Gastroesophageal sphincter (tissue), 4 donors: ENCODE measurements at regions not wholly inside any gene's neighbourhood (a gene's known extent, or its start where the extent isn't known, plus 50 kb on each side); places are given as distances from the start of the nearest gene placed in this dataset.

ENCODE experiments used
- ATAC-seq: fragments of 150-250 bp; one replicate; pipeline ENCODE4 v1.9.1; 2016; ENCODE audit warnings: mild to moderate bottlenecking, moderate library complexity
- H3K27ac ChIP-seq, 4 donors: fragments of 200-600 bp; sonication (generic) in 3 of 4; 1 replicate in 3 of 4; 2 replicates in 1 of 4; pipeline ENCODE4 v1.5.1; 2016 to 2019
- H3K27me3 ChIP-seq: fragments of 200-600 bp; sonication (generic); one replicate; pipeline ENCODE4 v1.5.1; 2019
- H3K36me3 ChIP-seq, 2 donors: fragments of 200-600 bp; sonication (generic); one replicate each; pipeline ENCODE4 v1.5.1; 2019; ENCODE audit warnings: control low read depth in 1 of 2
- H3K4me1 ChIP-seq, 3 donors: fragments of 200-600 bp; sonication (generic); 1 replicate in 2 of 3; 2 replicates in 1 of 3; pipeline ENCODE4 v1.5.1; 2016 to 2019; ENCODE audit warnings: control low read depth in 2 of 3
- H3K4me3 ChIP-seq, 2 donors: fragments of 200-600 bp; sonication (generic); one replicate each; pipeline ENCODE4 v1.5.1; 2019; ENCODE audit warnings: mild to moderate bottlenecking in 1 of 2, moderate library complexity in 1 of 2
- H3K9me3 ChIP-seq, 3 donors: fragments of 200-600 bp; sonication (generic); one replicate each; pipeline ENCODE4 v1.5.1; 2017 to 2019; ENCODE audit warnings: control low read depth in 2 of 3
- EP300 ChIP-seq: sonication (generic); formaldehyde crosslinking; IDR thresholded peaks from one replicate; pipeline ENCODE4 v1.6.1; 2017; ENCODE audit warnings: antibody characterized with exemption, mild to moderate bottlenecking
- POLR2A ChIP-seq, 2 donors: fragments of 450-650 bp; IDR thresholded peaks; one replicate each; pipeline ENCODE4 v1.6.1; 2017; ENCODE audit warnings: antibody characterized with exemption in 2 of 2, mild to moderate bottlenecking in 2 of 2, moderate library complexity in 1 of 2
- POLR2AphosphoS5 ChIP-seq: sonication (generic); formaldehyde crosslinking; IDR thresholded peaks from one replicate; pipeline ENCODE4 v1.6.1; 2017; ENCODE audit warnings: antibody characterized with exemption
- WGBS, 2 donors: methylation state at CpG; one replicate each; pipeline ENCODE4 v1.1.5; 2018; ENCODE audit warnings: low coverage in 1 of 2; 5-methylcytosine and 5-hydroxymethylcytosine counted together
- TF ChIP-seq, protein P1 (sequence below), 4 experiments: fragments of 200-600 bp in 2 of 4; fragments of 450-650 bp in 2 of 4; sonication (generic) in 1 of 4; IDR thresholded peaks; one replicate each; pipeline ENCODE4 v1.5.1; 2017 to 2019; ENCODE audit warnings: antibody characterized with exemption in 4 of 4, mild to moderate bottlenecking in 2 of 4, moderate library complexity in 2 of 4

DNA sequence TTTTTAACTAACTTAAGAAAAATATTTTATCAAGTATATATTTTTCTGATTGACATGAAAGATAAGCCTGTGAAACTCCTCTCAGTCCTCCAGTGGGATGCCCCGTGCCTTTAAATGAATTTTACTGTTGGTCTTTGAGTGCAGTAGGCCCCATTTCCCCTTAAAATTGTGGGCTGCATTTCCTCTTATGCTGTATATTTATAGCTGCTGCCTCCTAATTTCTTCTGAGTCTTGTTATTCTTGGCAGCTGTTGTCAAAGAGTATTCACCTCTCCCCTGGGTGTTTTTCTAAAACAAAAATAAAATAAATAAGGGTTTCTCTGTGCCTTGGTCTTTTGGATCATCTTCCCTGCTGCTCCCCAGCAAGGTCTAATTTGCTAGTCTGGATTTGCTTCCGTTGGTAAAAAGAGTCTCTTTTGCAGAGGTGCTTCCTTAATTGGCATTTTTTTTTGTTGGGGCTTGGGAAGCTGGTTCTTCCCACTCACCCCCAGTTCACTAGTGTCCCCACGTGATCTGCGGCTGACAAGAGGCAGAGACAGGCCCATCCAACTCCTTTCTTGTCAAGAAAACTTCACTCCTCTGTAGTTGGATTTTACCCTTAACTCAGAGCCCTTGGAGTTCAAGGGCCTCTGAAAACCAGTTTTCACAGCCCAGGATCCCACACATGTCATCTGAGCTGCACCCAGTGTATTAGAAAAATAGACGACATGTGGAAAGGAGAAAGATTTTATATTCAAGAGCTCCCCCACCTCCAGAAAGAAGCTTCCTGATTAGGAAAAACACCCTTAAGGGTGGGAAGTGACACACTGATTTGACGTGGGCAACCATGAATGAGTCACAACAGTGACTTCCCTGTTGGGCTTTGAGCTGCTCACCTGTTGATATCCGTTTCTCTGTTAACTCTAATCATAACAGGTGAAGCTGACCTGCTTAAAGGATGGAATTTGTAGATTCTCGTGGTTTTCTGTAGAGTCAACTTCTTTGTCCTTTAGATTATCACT lies 431.5 kb downstream of the DCDC2C start:
- peaks cover 0 to 25% (median 0%) of the 10 kb centered on the region in 3 donors for H3K9me3 ChIP-seq
- H3K36me3 ChIP-seq = no peaks in the 10 kb centered on the region
- H3K27ac ChIP-seq = no peak overlapping the region
- no peak for TF ChIP-seq EP300
- TF ChIP-seq, protein P1, sequence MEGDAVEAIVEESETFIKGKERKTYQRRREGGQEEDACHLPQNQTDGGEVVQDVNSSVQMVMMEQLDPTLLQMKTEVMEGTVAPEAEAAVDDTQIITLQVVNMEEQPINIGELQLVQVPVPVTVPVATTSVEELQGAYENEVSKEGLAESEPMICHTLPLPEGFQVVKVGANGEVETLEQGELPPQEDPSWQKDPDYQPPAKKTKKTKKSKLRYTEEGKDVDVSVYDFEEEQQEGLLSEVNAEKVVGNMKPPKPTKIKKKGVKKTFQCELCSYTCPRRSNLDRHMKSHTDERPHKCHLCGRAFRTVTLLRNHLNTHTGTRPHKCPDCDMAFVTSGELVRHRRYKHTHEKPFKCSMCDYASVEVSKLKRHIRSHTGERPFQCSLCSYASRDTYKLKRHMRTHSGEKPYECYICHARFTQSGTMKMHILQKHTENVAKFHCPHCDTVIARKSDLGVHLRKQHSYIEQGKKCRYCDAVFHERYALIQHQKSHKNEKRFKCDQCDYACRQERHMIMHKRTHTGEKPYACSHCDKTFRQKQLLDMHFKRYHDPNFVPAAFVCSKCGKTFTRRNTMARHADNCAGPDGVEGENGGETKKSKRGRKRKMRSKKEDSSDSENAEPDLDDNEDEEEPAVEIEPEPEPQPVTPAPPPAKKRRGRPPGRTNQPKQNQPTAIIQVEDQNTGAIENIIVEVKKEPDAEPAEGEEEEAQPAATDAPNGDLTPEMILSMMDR (IDR thresholded peaks at IDR 0.05) = no peak
- 55 to 70% methylated on average over 7 to 8 of the region's 8 CpGs for WGBS, 2 donors
- H3K27me3 ChIP-seq = no peaks in the 10 kb centered on the region
- no peaks in the 10 kb centered on the region for H3K4me1 ChIP-seq
- ATAC-seq = no peak
- no peak overlapping the region for H3K4me3 ChIP-seq

DNA sequence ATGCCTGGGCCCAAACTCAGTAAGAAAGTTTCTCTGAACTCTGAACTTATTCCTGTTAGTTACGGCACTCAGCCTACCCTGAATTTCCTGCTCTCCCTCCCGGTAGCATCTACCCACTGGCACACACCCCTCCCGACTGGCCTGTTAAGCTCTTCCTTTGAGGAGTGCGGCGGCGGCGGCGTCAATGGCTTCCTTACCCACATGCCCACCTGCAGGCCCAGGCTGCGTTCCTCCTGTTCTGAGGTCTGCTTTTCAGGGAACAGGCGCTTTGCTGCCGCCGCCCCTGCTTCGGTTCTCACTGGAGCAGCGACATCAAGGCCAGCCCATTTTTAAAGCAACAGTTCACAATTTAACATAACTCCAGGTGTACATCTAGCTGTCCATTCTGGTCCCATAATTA lies 432.4 kb downstream of the DCDC2C start:
- ATAC-seq = no peak
- Histone ChIP-seq H3K27ac (no peak overlapping the region), H3K36me3 (no peaks in the 10 kb centered on the region), H3K27me3 (no peaks in the 10 kb centered on the region), H3K9me3 (peaks cover 0 to 17% (median 0%) of the 10 kb centered on the region in 3 donors), H3K4me3 (no peak overlapping the region), H3K4me1 (no peaks in the 10 kb centered on the region)
- TF ChIP-seq POLR2AphosphoS5 (no peak), EP300 (no peak), POLR2A (IDR thresholded peaks at IDR 0.05) (no peak)
- TF ChIP-seq, protein P1 (IDR thresholded peaks at IDR 0.05) = no peak
- WGBS, 2 donors = 88 to 91% methylated on average over 9 to 11 of the region's 14 CpGs

DNA sequence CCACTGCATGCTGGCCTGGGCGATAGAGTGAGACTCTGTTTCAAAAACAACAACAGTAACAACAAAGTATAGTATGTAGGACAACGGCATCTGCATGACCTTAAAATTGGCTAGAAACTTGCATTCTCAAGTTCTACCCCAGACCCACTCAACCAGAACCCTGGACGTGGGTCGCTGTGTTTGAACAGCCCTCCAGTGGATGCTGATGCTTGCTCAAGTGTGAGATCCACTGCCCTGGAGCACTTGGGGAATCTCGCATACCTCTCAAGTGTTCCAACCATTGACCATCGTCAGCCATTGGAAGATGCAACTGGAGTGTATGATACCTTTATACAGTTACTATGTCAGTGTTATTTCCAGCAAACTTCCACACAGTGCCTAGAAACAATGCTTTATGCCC lies 435.9 kb downstream of the DCDC2C start:
- WGBS, 2 donors = 81 to 83% methylated on average over 4 to 6 of the region's 6 CpGs
- Histone ChIP-seq H3K4me3 (no peak overlapping the region), H3K36me3 (no peaks in the 10 kb centered on the region), H3K9me3 (no peaks in the 10 kb centered on the region), H3K27me3 (no peaks in the 10 kb centered on the region), H3K27ac (no peak overlapping the region), H3K4me1 (no peaks in the 10 kb centered on the region)
- no peak for TF ChIP-seq POLR2AphosphoS5
- TF ChIP-seq, protein P1 (IDR thresholded peaks at IDR 0.05) = no peak
- TF ChIP-seq POLR2A (IDR thresholded peaks at IDR 0.05) = no peak
- TF ChIP-seq EP300 = no peak
- ATAC-seq = no peak

DNA sequence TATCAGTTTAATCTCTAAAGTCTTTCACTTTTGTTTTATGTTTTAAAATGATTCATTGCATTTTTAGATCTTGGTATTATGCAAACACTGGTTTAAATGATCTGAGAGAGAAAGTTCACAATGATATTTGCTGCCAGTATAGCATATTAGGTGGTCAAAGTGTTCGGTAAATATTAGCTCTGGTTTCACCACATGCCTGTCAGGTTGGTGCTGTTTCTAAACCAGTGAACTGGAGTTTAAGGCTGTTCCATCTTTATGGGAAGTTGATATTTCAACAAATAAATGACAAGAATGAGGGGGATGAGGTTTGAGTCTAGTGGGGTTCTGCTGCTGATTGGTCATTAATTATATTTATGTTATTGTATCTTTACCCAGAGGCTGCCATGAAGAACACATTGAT lies 436.4 kb downstream of the DCDC2C start:
- 13 to 67% methylated on average over 1 of the region's 1 CpG for WGBS, 2 donors
- no peak for ATAC-seq

More for the DNA sequence above, 436.4 kb downstream of the DCDC2C start:
- no peaks in the 10 kb centered on the region for H3K36me3 ChIP-seq
- no peaks in the 10 kb centered on the region for H3K27me3 ChIP-seq
- TF ChIP-seq, protein P1 (IDR thresholded peaks at IDR 0.05) = no peak
- TF ChIP-seq EP300 (no peak), POLR2AphosphoS5 (no peak), POLR2A (IDR thresholded peaks at IDR 0.05) (no peak)
- H3K4me1 ChIP-seq = no peaks in the 10 kb centered on the region
- no peak overlapping the region for H3K27ac ChIP-seq
- H3K4me3 ChIP-seq = no peak overlapping the region
- H3K9me3 ChIP-seq = no peaks in the 10 kb centered on the region
